GM19025 (cell line): ENCODE measurements at regions not wholly inside any gene's neighbourhood (a gene's known extent, or its start where the extent isn't known, plus 50 kb on each side); places are given as distances from the start of the nearest gene placed in this dataset.

Experiments used
- ATAC-seq: cut with Tn5 transposase; IDR thresholded peaks from one replicate; pipeline ENCODE4 v1.9.1; 2021; ENCODE audit warnings: mild to moderate bottlenecking, low read depth, moderate library complexity; ENCODE audit not compliant: unreplicated experiment

DNA sequence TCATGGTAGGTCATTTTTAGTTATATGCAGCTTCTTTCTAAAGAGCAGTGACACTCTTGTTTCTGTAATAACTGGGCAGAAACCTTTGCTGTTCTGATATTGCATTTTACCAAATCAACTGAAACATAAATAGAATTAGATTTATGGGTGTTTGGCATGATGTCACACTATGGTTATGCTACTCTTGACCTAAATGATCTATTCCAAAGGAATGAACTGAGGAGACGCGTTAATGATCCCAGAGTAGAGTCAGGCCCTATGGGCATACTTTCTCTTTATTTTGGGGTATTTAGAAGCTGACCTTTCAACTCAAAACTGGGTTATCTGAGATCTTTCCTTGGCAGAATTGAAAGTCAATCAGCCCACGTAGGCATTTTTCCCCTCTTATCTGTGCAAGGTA lies 146.8 kb upstream of the ADAMTSL1 start:
- ATAC-seq = no peak

GRCh38 chr9:18330401-18331309 lies 143.3 kb upstream of the ADAMTSL1 start:
- ATAC-seq = no peak

DNA sequence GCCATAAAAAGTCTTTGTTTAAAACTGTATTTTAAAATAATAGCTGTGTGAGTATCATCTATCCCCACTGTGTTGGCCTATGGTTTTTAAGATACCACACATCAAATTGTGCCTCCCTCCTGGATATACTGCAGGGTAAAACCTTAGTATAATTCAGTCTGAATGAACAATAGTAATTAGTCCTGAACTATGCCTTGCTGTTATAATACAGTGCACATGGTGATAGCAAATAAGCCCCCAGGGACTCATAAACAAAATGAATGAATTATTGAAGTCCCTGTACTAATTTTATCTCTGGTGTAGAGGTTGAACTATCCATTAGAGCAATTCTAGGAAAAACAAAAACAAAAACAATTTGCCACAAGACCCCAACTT lies 142.7 kb upstream of the ADAMTSL1 start:
- no peak for ATAC-seq

DNA sequence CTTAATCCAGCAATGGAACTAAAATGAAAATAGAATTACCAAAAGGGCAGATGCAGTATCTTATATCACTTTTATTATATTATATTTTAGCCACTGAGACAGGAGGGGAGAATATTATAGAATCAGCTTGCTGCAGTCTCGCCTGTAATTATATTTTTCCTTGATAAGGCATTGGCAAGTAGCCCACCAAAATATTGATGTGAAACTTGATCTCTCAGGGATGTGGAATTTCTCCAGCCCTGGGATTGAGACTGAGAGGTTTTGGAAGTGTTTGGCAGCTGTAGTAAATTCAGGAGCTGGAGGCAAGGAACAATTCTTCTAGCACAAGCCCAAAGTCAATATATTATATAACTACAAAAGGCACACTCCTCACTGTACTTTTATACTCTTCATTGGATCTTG lies 142.1 kb upstream of the ADAMTSL1 start:
- no peak for ATAC-seq

GRCh38 chr9:18333157-18333556 lies 140.8 kb upstream of the ADAMTSL1 start:
- no peak for ATAC-seq

DNA sequence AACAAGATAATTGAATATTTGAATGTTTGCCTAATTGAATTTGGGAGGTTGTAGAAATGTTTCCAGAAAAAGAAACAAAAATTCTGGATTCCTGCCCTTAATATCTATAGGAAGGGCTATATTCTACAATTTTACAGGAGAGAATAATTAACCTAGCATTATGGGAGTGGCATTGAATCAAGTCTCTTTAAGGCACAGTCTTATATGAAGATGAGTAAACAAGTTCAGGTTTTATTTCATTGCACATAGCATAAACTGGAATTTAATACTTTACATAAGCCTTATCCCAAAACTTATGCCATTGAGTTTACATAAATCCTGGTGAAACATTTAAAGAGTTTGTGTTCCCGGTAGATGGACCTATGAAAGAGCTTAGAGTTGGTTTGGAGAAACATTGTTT lies 138.1 kb upstream of the ADAMTSL1 start:
- ATAC-seq = no peak

GRCh38 chr9:18338042-18338441 lies 135.9 kb upstream of the ADAMTSL1 start:
- no peak for ATAC-seq

GRCh38 chr9:18343784-18344183 lies 130.2 kb upstream of the ADAMTSL1 start:
- ATAC-seq = no peak

GRCh38 chr9:18346745-18347144 lies 127.2 kb upstream of the ADAMTSL1 start:
- ATAC-seq = no peak

DNA sequence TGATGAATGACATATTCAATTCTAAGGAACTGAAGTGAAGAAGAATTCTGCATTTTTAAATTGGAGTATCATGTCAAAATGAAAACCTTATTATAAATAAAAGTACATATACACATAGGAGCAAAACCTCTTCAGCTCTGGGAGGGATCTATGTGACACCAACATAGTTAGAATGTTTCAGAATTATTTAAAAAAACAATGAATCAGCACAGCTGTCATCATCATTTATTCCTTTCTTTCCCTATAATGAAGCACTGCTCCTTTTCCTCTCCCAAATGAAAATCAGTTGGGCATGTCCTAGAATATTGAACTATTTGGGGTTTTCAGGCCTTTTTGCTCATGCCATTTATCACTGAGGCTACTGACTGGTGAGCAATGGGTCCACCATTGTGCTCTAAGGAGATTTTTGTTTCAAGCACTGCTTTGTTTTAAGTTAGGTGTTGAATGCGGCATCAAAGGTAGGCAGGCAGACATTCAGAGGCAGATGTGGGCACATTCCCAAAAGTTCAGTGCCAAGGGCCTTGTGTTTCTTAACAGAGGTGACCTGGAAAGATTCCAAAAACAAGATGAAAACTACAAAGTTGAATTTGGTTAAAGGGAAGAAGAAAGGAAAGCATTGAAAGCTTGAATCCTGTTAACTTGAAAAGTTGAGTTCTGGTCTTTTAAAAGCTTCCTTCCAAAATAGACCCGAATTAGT lies 126.4 kb upstream of the ADAMTSL1 start:
- ATAC-seq = no peak

DNA sequence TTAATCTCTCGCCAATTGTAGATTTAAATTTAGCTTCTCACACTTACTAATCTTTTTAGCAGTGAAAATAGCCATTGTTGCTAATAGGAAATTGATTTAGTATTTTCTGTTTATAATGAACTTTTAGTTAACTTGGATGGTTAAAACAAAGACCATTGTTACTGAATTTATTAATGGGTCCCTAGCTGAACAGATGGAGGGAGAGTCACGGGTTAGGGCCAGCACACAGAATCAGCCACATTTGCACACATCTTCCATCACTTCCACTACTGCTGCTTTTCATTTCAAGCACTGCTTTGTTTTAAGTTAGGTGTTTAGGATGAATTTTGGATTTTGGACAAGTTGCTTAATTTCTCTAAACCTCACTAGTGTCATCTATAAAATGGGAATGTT lies 125.9 kb upstream of the ADAMTSL1 start:
- no peak for ATAC-seq

DNA sequence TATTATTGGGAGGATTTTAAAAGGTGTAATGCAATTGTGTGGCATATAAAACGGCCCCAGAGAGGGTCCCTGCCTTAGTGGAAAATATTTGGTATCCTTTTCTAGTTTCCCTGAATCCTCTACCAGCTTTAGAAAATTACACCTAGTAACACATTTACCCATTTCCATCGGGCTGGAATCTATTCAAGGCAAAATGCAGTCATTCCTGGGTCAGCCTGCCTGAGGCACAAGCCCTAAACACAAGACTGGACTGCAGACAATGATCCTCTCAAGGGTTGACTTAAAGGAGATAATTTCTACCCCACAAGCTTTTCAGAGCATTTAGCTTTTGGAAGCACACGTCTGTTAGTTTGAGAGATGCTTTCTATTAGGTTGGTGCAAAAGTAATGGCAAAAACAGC lies 124.4 kb upstream of the ADAMTSL1 start:
- ATAC-seq = no peak

DNA sequence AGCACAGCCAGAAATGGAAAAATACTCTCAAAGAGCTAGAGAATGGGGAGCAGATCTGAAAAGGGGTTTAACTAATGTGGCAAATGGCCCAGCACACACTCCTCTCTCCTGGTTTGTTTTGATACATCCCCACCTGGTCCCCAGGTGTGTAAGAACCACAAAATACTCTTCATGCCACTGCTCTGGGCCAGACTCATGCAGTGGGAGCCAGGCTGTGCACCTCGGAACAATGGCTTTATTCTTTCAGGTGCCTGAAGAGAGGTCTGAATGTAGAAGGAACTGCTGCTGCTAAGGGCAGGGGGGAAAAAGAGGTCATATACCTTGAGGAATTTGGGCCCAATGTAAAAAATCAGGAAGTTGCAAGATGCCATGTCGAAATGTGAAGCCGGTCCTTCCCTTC lies 123.9 kb upstream of the ADAMTSL1 start:
- ATAC-seq = no peak

DNA sequence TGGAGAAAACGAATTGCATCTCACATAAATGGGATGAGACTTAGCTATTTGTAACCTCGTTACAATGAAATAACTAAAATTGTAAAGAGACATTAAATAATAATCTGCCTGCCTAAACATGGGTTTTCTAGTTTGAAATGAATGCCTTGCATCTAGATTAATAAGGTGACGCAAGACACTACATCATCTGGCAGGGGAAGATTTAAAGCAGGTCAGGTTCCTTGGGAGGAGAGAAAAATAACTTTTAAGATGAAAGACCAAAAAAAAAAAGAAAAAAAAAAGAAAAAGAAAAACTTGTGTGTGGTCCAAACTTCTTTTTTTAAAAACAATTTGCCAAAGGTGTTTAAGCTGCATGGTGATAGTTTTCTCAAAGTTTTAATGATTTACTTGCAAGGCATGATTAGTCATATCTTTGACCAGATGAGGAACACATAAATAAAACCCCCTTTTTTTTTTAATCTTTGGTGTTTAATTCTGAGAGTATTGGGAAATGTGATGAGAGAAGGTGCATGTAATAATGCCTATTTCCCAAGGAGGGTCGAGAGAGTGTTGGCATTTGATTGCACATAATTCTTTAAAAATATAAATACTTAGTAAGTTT lies 122.9 kb upstream of the ADAMTSL1 start:
- ATAC-seq = no peak

GRCh38 chr9:18352711-18353110 lies 121.2 kb upstream of the ADAMTSL1 start:
- ATAC-seq = no peak

DNA sequence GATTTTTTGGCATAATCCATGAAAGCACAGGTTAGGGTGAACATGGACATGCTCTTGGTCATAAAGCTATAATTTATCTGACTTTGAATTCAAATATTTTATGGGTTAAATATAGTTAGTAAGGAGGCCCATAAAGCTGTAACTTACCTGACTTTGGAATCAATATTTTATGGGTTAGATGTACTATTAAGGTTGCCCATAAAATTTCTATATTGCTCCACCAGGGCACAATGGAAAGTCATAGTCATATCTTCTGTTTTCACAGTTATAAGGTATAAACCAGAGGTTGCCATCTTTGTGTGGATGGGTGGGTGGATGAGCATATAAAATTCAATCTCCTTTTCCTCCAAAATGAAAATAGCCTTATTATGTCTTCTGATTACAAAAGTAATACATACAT lies 120.5 kb upstream of the ADAMTSL1 start:
- no peak for ATAC-seq

DNA sequence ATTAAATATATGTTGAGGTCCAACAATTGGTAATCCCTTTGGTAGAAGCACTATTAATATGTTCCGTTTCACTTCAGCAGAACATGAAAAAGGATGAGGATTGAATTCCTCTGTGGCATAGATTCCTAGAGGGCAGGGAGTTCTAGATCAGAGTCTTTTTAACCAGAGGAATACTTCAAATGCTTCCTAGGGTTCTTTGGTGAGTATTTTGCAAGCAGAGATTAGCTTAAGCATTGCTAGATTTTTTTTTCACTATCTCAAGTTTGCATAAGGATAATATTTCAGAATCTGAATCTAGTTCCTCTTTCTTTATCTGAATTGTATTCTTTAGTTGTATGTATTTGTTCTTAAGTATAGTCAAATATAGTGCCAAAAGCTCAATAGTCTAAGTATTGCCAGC lies 116.6 kb upstream of the ADAMTSL1 start:
- ATAC-seq = no peak

GRCh38 chr9:18358325-18358724 lies 115.6 kb upstream of the ADAMTSL1 start:
- no peak for ATAC-seq

GRCh38 chr9:18359335-18359734 lies 114.6 kb upstream of the ADAMTSL1 start:
- ATAC-seq = no peak

DNA sequence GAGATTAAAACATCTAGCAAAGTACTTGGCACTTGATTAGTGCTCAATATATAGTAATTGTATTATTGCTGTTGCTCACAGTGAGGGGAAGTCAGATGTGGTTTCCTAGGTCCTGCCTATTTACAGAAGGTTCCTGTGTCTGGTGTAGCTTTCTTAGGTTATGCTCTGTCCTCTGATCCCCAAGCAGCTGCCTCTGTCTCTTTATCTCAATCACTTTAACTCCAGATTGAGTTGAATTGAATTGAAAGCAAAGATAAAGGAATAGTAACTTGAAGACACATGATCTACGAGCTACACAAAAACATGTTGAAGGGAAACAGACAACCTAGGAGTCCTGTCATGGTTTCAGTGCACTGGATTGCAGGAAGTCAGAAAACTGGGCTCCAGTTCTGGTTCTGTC lies 113.9 kb upstream of the ADAMTSL1 start:
- no peak for ATAC-seq

GRCh38 chr9:18361646-18362045 lies 112.3 kb upstream of the ADAMTSL1 start:
- no peak for ATAC-seq

GRCh38 chr9:18362166-18362565 lies 111.8 kb upstream of the ADAMTSL1 start:
- ATAC-seq = no peak
